Skeletal muscle tissue (tissue), 3 donors: ENCODE measurements at regions not wholly inside any gene's neighbourhood (a gene's known extent, or its start where the extent isn't known, plus 50 kb on each side); places are given as distances from the start of the nearest gene placed in this dataset.

Experiments
- H3K27ac ChIP-seq: one replicate; pipeline ENCODE4 v1.7.0; 2013; ENCODE audit warnings: mild to moderate bottlenecking, low read depth, low read length, inconsistent platforms
- H3K27me3 ChIP-seq, 3 donors: one replicate each; pipeline ENCODE4 v1.7.0; 2013; ENCODE audit warnings: low read length in 3 of 3; ENCODE audit not compliant: control insufficient read depth in 3 of 3, insufficient read depth in 3 of 3
- H3K36me3 ChIP-seq, 3 donors: one replicate each; pipeline ENCODE4 v1.7.0; 2013; ENCODE audit warnings: low read length in 3 of 3; ENCODE audit not compliant: control insufficient read depth in 3 of 3, insufficient read depth in 3 of 3
- H3K4me1 ChIP-seq, 3 donors: one replicate each; pipeline ENCODE4 v1.7.0; 2013; ENCODE audit warnings: low read length in 3 of 3, mild to moderate bottlenecking in 3 of 3; ENCODE audit not compliant: control insufficient read depth in 3 of 3, insufficient read depth in 3 of 3
- H3K4me3 ChIP-seq, 3 donors: one replicate each; pipeline ENCODE4 v1.7.0; 2013; ENCODE audit warnings: low read length in 3 of 3
- H3K9ac ChIP-seq, 3 donors: one replicate each; pipeline ENCODE4 v1.7.0; 2013; ENCODE audit warnings: low read length in 3 of 3, mild to moderate bottlenecking in 3 of 3, moderate library complexity in 2 of 3, low read depth in 1 of 3
- H3K9me3 ChIP-seq, 3 donors: one replicate each; pipeline ENCODE4 v1.7.0; 2013; ENCODE audit warnings: low read length in 3 of 3; ENCODE audit not compliant: control insufficient read depth in 3 of 3
- donor health status: Osteomylitis.

DNA sequence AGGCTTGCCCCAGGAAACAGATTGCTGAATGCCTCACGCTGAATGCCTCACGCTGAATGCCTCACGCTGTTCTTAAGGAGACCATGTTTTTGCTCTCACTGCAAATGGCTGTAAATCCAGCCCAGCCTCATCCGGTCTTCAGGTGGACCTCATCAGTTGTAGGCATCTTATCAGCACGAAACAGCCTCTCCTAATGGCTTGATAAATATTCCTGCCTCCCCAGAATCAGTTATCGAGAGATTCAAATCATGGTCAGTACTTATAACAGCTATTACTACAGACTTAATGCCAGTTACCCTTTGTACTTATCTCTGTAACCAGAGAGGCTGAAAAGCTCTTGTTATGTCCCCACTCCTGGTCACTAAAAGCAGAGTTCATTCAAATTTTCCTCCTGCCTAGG, 290.6 kb downstream of the FZD1 start:
- Histone ChIP-seq H3K9ac (no peak overlapping the region), H3K9me3 (no peaks in the 10 kb centered on the region), H3K4me3 (no peak overlapping the region), H3K27me3 (peaks cover 0 to 2% (median 0%) of the 10 kb centered on the region in 3 donors), H3K4me1 (no peaks in the 10 kb centered on the region), H3K27ac (no peak overlapping the region), H3K36me3 (no peaks in the 10 kb centered on the region)

DNA sequence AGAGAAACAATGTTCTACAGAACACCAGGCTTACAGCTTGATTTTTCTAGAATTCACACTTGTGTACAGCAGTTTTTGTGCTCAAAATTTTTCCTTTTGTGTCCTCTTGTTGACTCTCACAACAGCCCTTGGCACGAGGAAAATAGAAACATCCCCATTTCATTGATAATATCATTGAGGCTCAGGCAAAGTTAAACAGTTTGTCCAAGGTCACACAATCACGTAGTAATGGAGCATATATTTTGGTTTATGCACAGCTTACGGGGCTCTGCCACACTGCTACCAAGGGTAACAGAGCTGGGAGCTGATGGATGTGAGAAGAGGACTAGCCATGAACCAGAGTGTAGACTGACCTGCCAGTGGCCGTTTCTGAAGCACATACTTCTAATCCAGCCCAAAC, 292.0 kb downstream of the FZD1 start:
- no peak overlapping the region for H3K9ac ChIP-seq
- H3K36me3 ChIP-seq = no peaks in the 10 kb centered on the region
- no peak overlapping the region for H3K4me3 ChIP-seq
- H3K4me1 ChIP-seq = no peaks in the 10 kb centered on the region
- no peaks in the 10 kb centered on the region for H3K9me3 ChIP-seq
- H3K27ac ChIP-seq = no peak overlapping the region
- peaks cover 0 to 2% (median 0%) of the 10 kb centered on the region in 3 donors for H3K27me3 ChIP-seq

DNA sequence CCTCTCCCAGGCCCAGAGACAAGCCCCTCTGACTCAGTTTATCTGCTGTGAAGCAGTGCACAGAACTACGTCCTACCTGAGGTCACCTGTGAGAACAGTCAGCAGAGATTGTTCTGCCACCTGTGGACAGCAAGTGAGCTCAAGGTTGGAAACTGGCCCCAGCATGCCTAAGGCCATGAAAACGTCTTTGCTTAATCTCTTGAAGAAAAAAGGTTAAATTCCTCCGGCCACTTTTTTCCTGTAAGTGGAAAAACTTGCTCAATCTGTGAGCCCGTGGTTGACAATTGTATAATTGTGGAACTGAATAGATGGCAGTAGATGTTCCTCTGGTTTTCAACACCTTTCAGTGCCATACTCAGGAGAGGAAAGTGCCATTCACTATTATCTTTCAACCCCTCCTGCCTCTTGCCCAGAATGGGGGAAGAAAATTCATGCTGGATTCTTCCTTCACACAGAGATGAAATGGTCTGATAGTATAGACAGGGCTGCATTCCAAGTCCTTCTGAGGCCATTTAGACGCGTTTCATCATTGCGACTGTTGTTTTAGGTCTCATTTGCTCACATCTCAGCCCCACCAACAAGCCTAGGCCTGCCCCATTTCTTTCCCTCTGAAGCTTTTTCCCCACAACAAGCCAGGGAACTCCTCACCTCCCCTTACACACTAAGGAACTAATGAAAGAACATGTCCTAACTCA, 292.9 kb downstream of the FZD1 start:
- H3K4me3 ChIP-seq = no peak overlapping the region

DNA sequence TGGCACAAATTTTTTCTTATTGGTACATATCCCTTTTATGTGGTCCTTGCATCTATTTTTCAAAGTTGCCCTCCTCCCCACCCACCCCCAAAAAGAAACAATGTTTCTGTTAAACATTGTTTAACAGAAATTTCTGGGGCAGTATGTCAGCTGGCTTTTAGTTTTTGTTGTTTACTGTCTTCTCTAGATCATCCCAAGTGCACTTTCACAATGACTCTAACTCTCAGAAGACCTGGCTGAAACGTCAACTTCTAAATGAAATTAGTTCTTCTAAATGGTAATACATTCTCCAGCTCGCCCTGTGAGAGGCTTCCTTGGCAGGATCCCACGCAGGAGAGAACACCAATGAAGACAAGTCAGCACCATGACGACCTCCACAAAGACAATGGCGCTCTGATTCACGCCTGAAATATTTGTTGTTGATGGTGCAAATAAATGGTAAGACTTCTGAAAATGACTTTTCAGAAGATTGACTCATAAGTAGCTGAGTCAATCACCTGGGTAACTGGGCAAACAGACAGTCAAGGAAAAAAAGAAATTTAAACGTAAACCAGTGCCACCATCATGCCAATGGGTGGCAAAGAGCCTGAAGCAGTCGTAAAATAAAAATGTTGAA, 293.7 kb downstream of the FZD1 start:
- Histone ChIP-seq H3K9ac (no peak overlapping the region), H3K36me3 (no peaks in the 10 kb centered on the region), H3K27me3 (peaks cover 0 to 2% (median 0%) of the 10 kb centered on the region in 3 donors), H3K27ac (no peak overlapping the region), H3K4me1 (no peaks in the 10 kb centered on the region), H3K4me3 (no peak overlapping the region), H3K9me3 (no peaks in the 10 kb centered on the region)

More for the DNA sequence above, 292.9 kb downstream of the FZD1 start:
- H3K36me3 ChIP-seq = no peaks in the 10 kb centered on the region
- peaks cover 0 to 2% (median 0%) of the 10 kb centered on the region in 3 donors for H3K27me3 ChIP-seq
- no peak overlapping the region for H3K27ac ChIP-seq
- H3K9ac ChIP-seq = no peak overlapping the region
- no peaks in the 10 kb centered on the region for H3K9me3 ChIP-seq
- H3K4me1 ChIP-seq = no peaks in the 10 kb centered on the region

DNA sequence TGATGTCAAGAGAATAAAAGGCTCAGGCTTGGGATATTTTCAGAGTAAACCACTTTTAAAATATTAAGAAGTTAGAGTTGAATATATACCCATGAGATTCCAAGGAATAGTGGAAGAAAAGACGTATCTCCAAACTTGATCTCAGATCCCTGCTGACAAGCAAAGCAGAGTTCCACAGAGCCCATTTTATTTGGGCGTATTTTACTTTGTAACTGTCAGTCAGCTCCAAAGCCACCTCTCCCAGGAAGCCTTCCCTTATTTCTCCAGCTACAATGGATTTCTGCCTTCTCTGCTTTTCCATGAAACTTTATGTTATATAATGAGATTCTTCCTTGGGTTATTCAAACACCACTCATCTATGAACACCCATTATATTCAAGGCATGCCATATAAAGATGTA, 295.7 kb downstream of the FZD1 start:
- Histone ChIP-seq H3K9me3 (no peaks in the 10 kb centered on the region), H3K27me3 (peaks cover 0 to 2% (median 0%) of the 10 kb centered on the region in 3 donors), H3K27ac (no peak overlapping the region), H3K36me3 (no peaks in the 10 kb centered on the region), H3K9ac (no peak overlapping the region), H3K4me3 (no peak overlapping the region), H3K4me1 (no peaks in the 10 kb centered on the region)

DNA sequence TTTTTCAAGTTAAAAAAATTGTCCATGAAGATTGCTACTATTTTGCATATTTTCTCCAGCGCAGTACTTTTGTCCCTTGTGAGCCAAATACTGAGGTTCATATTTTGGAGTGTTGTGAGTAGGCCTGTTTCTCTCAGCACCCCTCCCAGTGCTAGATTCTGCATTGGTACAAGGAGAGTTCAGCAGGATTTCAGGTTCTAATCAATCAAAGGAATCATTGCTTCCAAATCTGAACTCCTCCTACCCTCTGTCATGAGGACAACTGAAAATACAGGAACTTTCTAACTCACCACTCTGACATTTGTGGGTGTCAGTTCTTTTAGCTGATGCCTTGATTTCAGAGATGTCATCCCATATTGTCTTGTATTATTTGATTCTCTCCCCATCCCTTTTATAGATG, 299.9 kb downstream of the FZD1 start:
- Histone ChIP-seq H3K9ac (no peak overlapping the region), H3K9me3 (no peaks in the 10 kb centered on the region), H3K27ac (no peak overlapping the region), H3K27me3 (peaks cover 0 to 2% (median 0%) of the 10 kb centered on the region in 3 donors), H3K4me3 (no peak overlapping the region), H3K36me3 (no peaks in the 10 kb centered on the region), H3K4me1 (no peaks in the 10 kb centered on the region)

DNA sequence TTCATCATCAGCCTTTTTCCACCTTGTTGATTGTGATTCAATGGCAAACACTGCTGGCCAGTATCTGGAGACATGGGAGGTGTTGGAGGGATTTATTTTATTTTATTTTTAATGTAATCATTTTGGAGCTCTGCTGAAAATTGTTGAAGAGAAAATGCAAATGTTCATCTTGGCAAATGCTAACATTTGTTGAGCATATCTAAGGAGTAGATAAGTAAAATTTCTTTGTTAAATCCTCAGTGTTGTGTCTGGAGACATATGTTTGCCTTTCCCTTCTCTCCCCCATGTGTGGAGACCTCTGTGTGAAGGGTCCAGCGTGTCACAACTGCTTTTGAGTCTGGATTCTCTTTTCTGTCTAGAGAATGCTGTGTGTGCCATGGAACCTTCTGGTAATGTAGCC, 300.3 kb downstream of the FZD1 start:
- Histone ChIP-seq H3K9me3 (no peaks in the 10 kb centered on the region), H3K4me3 (no peak overlapping the region), H3K36me3 (no peaks in the 10 kb centered on the region), H3K27ac (no peak overlapping the region), H3K27me3 (peaks cover 0 to under 1% (median 0%) of the 10 kb centered on the region in 3 donors), H3K9ac (no peak overlapping the region), H3K4me1 (no peaks in the 10 kb centered on the region)

DNA sequence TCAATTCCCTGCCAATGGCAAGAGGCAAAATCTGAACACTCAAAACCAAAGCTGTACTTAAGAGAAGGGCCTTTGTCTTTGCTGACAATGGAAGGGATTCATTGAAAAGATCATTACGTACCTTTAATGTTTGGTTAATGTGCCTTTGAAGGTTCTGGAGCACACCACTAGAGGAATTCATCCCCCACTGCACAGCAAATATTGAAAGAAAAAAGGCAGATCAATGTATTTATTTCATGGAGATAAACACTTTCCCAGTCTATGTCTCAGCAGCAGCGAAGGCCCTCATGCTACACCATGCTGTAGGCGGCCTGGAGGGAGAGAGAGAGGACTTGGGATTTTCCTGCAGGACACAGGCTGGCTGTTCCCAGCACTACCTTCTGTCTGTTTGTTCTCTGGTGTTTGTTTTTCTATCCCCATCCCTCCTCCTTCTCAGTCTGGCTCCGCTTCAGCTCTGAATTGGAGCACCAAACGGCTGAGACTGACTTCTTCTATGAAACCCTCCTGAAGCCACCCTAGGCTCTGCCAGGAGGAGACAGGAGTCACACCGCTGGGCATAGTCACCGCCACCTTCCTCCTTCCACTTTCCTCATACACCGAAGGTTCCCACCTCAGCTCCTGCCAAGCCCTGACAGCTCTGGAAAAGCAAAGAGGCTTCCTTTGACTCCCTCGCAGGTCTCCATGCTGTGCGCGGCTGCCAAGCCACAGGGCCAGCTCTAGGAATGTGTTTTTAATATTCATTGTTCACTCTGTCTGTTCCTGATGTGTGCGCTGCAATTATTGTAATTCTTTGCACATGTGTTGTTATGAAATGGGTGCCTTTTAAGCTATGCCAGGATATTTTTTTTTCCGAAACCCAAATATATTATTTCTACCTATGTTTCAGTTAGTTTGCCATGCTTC, 301.5 kb downstream of the FZD1 start:
- Histone ChIP-seq H3K9ac (no peak overlapping the region), H3K4me3 (no peak overlapping the region), H3K27me3 (no peaks in the 10 kb centered on the region), H3K4me1 (no peaks in the 10 kb centered on the region), H3K27ac (no peak overlapping the region), H3K9me3 (no peaks in the 10 kb centered on the region), H3K36me3 (no peaks in the 10 kb centered on the region)

DNA sequence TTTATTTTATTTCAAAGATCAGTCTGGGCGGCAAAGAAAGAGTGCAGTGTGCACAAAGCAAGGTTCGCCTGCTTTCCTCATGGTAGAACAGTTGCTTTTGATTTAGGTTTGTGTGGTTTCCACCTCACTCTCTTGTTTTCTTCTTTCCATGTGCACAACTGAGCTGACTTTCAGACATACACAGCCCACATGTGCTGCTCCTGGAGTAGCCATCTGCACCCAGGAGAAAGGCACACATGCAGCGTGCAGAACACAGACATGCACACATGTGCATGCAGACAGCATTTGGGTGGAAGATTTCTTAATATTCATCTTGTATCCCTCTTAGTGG, 302.1 kb downstream of the FZD1 start:
- Histone ChIP-seq H3K27ac (no peak overlapping the region), H3K9me3 (no peaks in the 10 kb centered on the region)

More for the DNA sequence above, 302.1 kb downstream of the FZD1 start:
- Histone ChIP-seq H3K36me3 (no peaks in the 10 kb centered on the region), H3K27me3 (no peaks in the 10 kb centered on the region), H3K4me3 (no peak overlapping the region), H3K9ac (no peak overlapping the region), H3K4me1 (no peaks in the 10 kb centered on the region)
